ENCODE measurements at regions not wholly inside any gene's neighbourhood (a gene's known extent, or its start where the extent isn't known, plus 50 kb on each side); places are given as distances from the start of the nearest gene placed in this dataset.

GRCh38 chr17:79323566-79323965 is 248.9 kb downstream of the ENGASE start:
- no peak for DNase-seq (ENCODE audit: low read depth, low spot score)
- POLR2A ChIA-PET = no interaction called here

GRCh38 chr17:79322211-79323123 is 247.8 kb downstream of the ENGASE start:
- BruUV-seq (replicated peaks) = no TSS peak
- no peak for TF ChIP-seq SIN3A (IDR thresholded peaks at IDR 0.05; ENCODE audit: borderline replicate concordance, insufficient read depth, low read depth, low read length)
- no peak for TF ChIP-seq TCF7L2 (IDR thresholded peaks at IDR 0.05; ENCODE audit: low read depth, low read length)
- no peak for TF ChIP-seq POLR2AphosphoS5 (IDR thresholded peaks at IDR 0.05; ENCODE audit: low read depth, low read length)
- TF ChIP-seq REST (IDR thresholded peaks at IDR 0.05; ENCODE audit: insufficient read depth in 1 of 2, low read depth in 2 of 2, low read length in 1 of 2) = no peak
- no peak for TF ChIP-seq CTCF (IDR thresholded peaks at IDR 0.05)
- H3K36me3 ChIP-seq (ENCODE audit: control insufficient read depth, insufficient read depth, low read length) = no peaks in the 10 kb centered on the region
- H3K4me1 ChIP-seq (ENCODE audit: control insufficient read depth, insufficient read depth, low read length) = no peaks in the 10 kb centered on the region
- no peak overlapping the region for H3K27ac ChIP-seq (ENCODE audit: low read length)
- intact Hi-C loops (cut with micrococcal nuclease; ENCODE audit: unreplicated experiment) = no loop called here
- no peaks in the 10 kb centered on the region for H3K9me3 ChIP-seq (ENCODE audit: control insufficient read depth, insufficient read depth, low read depth, low read length)
- ChIA-PET POLR2A (interaction anchor here (0.5 kb wide), 1 partner anchor 14 kb away, joined by 7 read pairs; no protein-coding TSS in a partner anchor), CTCF (no interaction called here)
- H3K4me3 ChIP-seq (ENCODE audit: low read depth in 2 of 2, low read length in 2 of 2) = no peak overlapping the region
- no peak for DNase-seq (ENCODE audit: low read depth, low spot score)
- H3K27me3 ChIP-seq (ENCODE audit: control insufficient read depth, insufficient read depth, low read length) = peaks cover 51% of the 10 kb centered on the region
- no peak for ATAC-seq
- in situ Hi-C loops (cut with HindIII; ENCODE audit: low pct_unique_long_range_greater_than_20kb, low sequenced_read_pairs) = no loop called here

More at GRCh38 chr17:79323566-79323965, 248.9 kb downstream of the ENGASE start:
- ATAC-seq = no peak
- Histone ChIP-seq H3K4me3 (ENCODE audit: low read depth in 2 of 2, low read length in 2 of 2) (no peak overlapping the region), H3K36me3 (ENCODE audit: control insufficient read depth, insufficient read depth, low read length) (no peaks in the 10 kb centered on the region), H3K4me1 (ENCODE audit: control insufficient read depth, insufficient read depth, low read length) (no peaks in the 10 kb centered on the region), H3K9me3 (ENCODE audit: control insufficient read depth, insufficient read depth, low read depth, low read length) (no peaks in the 10 kb centered on the region), H3K27me3 (ENCODE audit: control insufficient read depth, insufficient read depth, low read length) (peaks cover 47% of the 10 kb centered on the region), H3K27ac (ENCODE audit: low read length) (no peak overlapping the region)
- CTCF ChIA-PET = no interaction called here
- in situ Hi-C loops (cut with HindIII; ENCODE audit: low pct_unique_long_range_greater_than_20kb, low sequenced_read_pairs) = no loop called here
- no TSS peak for BruUV-seq (replicated peaks)
- intact Hi-C loops (cut with micrococcal nuclease; ENCODE audit: unreplicated experiment) = no loop called here
- TF ChIP-seq SIN3A (IDR thresholded peaks at IDR 0.05; ENCODE audit: borderline replicate concordance, insufficient read depth, low read depth, low read length) (no peak), POLR2AphosphoS5 (IDR thresholded peaks at IDR 0.05; ENCODE audit: low read depth, low read length) (no peak), REST (IDR thresholded peaks at IDR 0.05; ENCODE audit: insufficient read depth in 1 of 2, low read depth in 2 of 2, low read length in 1 of 2) (no peak), CTCF (IDR thresholded peaks at IDR 0.05) (no peak), TCF7L2 (IDR thresholded peaks at IDR 0.05; ENCODE audit: low read depth, low read length) (no peak)
